CD14-positive monocyte (primary cell): ENCODE measurements at regions not wholly inside any gene's neighbourhood (a gene's known extent, or its start where the extent isn't known, plus 50 kb on each side); places are given as distances from the start of the nearest gene placed in this dataset.

Experiments
- DNase-seq, 3 donors: peaks; one replicate each; pipeline ENCODE4 v3.0.0-alpha.2; 2011 to 2022
- H2AFZ ChIP-seq: 2 replicates; pipeline ENCODE4 v1.6.0; 2012; ENCODE audit warnings: mild to moderate bottlenecking, low read depth, low read length, inconsistent platforms; ENCODE audit not compliant: insufficient read depth, poor library complexity, severe bottlenecking
- H3K27ac ChIP-seq, 2 donors: 1 replicate in 1 of 2; 2 replicates in 1 of 2; pipeline ENCODE4 v1.5.1; 2012 to 2013; ENCODE audit warnings: low read length in 2 of 2, control low read depth in 1 of 2, inconsistent platforms in 1 of 2, low read depth in 1 of 2, mild to moderate bottlenecking in 1 of 2
- H3K27me3 ChIP-seq, 2 donors: one replicate each; pipeline versions ENCODE4 v1.6.0 to v1.6.1; 2011 to 2013; ENCODE audit warnings: low read length in 2 of 2; ENCODE audit not compliant: control insufficient read depth in 2 of 2, insufficient read depth in 2 of 2
- H3K36me3 ChIP-seq, 2 donors: replicated peaks in 1 of 2; 1 replicate in 1 of 2; 2 replicates in 1 of 2; pipeline versions ENCODE4 v1.5.1 to v1.6.1; 2012 to 2013; ENCODE audit warnings: low read length in 2 of 2, control low read depth in 1 of 2, inconsistent platforms in 1 of 2, mild to moderate bottlenecking in 1 of 2; ENCODE audit not compliant: insufficient read depth in 2 of 2, control insufficient read depth in 1 of 2
- H3K4me1 ChIP-seq, 2 donors: 1 replicate in 1 of 2; 2 replicates in 1 of 2; pipeline versions ENCODE4 v1.5.1 to v1.6.1; 2012 to 2013; ENCODE audit warnings: low read length in 2 of 2, control low read depth in 1 of 2, inconsistent platforms in 1 of 2, mild to moderate bottlenecking in 1 of 2, moderate library complexity in 1 of 2; ENCODE audit not compliant: insufficient read depth in 2 of 2, control insufficient read depth in 1 of 2
- H3K4me2 ChIP-seq: replicated peaks from 2 replicates; pipeline ENCODE3; 2012; ENCODE audit warnings: low read length, moderate library complexity, mild to moderate bottlenecking; ENCODE audit not compliant: poor library complexity, severe bottlenecking; ENCODE audit errors: extremely low read depth
- H3K4me3 ChIP-seq, 3 experiments: fragments of 200-600 bp in 1 of 3; sonication (generic) in 1 of 3; replicated peaks in 1 of 3; 1 replicate in 2 of 3; 2 replicates in 1 of 3; pipeline ENCODE4 v1.5.1; 2011 to 2013; ENCODE audit warnings: low read length in 3 of 3, mild to moderate bottlenecking in 3 of 3, control low read depth in 2 of 3, low read depth in 2 of 3, inconsistent platforms in 1 of 3, moderate library complexity in 1 of 3
- H3K79me2 ChIP-seq: 2 replicates; pipeline ENCODE4 v1.6.0; 2012; ENCODE audit warnings: mild to moderate bottlenecking, control low read depth, inconsistent platforms, low read length, moderate library complexity; ENCODE audit not compliant: insufficient read depth
- H3K9ac ChIP-seq: 2 replicates; pipeline ENCODE4 v1.6.0; 2017; ENCODE audit warnings: low read length, mild to moderate bottlenecking; ENCODE audit not compliant: insufficient read depth, poor library complexity, severe bottlenecking
- H3K9me3 ChIP-seq, 2 donors: replicated peaks in 1 of 2; 1 replicate in 1 of 2; 2 replicates in 1 of 2; pipeline versions ENCODE4 v1.5.1 to v1.6.1; 2012 to 2013; ENCODE audit warnings: low read length in 2 of 2, control low read depth in 1 of 2; ENCODE audit not compliant: control insufficient read depth in 1 of 2, insufficient read depth in 1 of 2
- H4K20me1 ChIP-seq: 2 replicates; pipeline ENCODE4 v1.6.0; 2012; ENCODE audit warnings: mild to moderate bottlenecking, low read length, control low read depth, moderate library complexity; ENCODE audit not compliant: insufficient read depth
- H3K27ac Mint-ChIP-seq, 7 donors: one replicate each; pipeline ENCODE4 v1.8.0; 2020; ENCODE audit warnings: mild to moderate bottlenecking in 7 of 7, mixed read lengths in 7 of 7, moderate library complexity in 6 of 7, inconsistent platforms in 2 of 7
- H3K27me3 Mint-ChIP-seq, 3 donors: one replicate each; pipeline ENCODE4 v1.8.0; 2021 to 2022; ENCODE audit warnings: low read depth in 3 of 3, mild to moderate bottlenecking in 3 of 3, mixed read lengths in 3 of 3, moderate library complexity in 3 of 3, inconsistent platforms in 1 of 3
- H3K36me3 Mint-ChIP-seq, 2 donors: one replicate each; pipeline ENCODE4 v1.8.0; 2020; ENCODE audit warnings: mixed read lengths in 2 of 2, inconsistent platforms in 1 of 2, mild to moderate bottlenecking in 1 of 2
- H3K4me1 Mint-ChIP-seq: one replicate; pipeline ENCODE4 v1.8.0; 2020; ENCODE audit warnings: mild to moderate bottlenecking, mixed read lengths
- H3K4me3 Mint-ChIP-seq, 2 donors: one replicate each; pipeline ENCODE4 v1.8.0; 2020; ENCODE audit warnings: mild to moderate bottlenecking in 2 of 2, mixed read lengths in 2 of 2, moderate library complexity in 1 of 2
- H3K9me3 Mint-ChIP-seq, 7 donors: one replicate each; pipeline ENCODE4 v1.8.0; 2020 to 2022; ENCODE audit warnings: mixed read lengths in 7 of 7, mild to moderate bottlenecking in 6 of 7, moderate library complexity in 6 of 7, inconsistent platforms in 2 of 7
- WGBS: methylation state at CpG from one replicate; pipeline ENCODE4 v1.1.5; 2013; ENCODE audit warnings: missing lambda C conversion rate; ENCODE audit not compliant: insufficient coverage; 5-methylcytosine and 5-hydroxymethylcytosine counted together
- intact Hi-C, 2 donors: fragments of 100-400 bp; cut with micrococcal nuclease; formaldehyde crosslinking; loops; one replicate each; pipeline versions ENCODE4 v1.15.0 to v1.15.1; 2023
- TF ChIP-seq, protein P1 (sequence below): fragments of 200-600 bp; IDR thresholded peaks from one replicate; pipeline ENCODE4 v1.8.0; 2022; ENCODE audit warnings: antibody characterized with exemption, mild to moderate bottlenecking

- no peak overlapping the region for H3K4me3 Mint-ChIP-seq
- H3K9me3 Mint-ChIP-seq, result peaks cover 0 to 5% (median 2%) of the 10 kb centered on the region in 7 donors
- H3K79me2 ChIP-seq, result no peaks in the 10 kb centered on the region
- H3K9ac ChIP-seq, result no peak overlapping the region
- H3K4me1 Mint-ChIP-seq, result no peaks in the 10 kb centered on the region
- H3K36me3 Mint-ChIP-seq, result no peaks in the 10 kb centered on the region
- H3K4me1 ChIP-seq, result no peaks in the 10 kb centered on the region
- WGBS, result 78% methylated on average over 2 of the region's 4 CpGs
- intact Hi-C loops, result no loop called here
- H3K4me2 ChIP-seq, result no peak overlapping the region
- H3K4me3 ChIP-seq, result no peak overlapping the region
- DNase-seq, result no peak
- no peaks in the 10 kb centered on the region for H3K9me3 ChIP-seq
- H4K20me1 ChIP-seq, result no peaks in the 10 kb centered on the region
- H3K27ac ChIP-seq, result no peak overlapping the region
- H3K27me3 Mint-ChIP-seq, result peaks cover 0 to 5% (median 2%) of the 10 kb centered on the region in 3 donors
- H3K36me3 ChIP-seq, result no peaks in the 10 kb centered on the region
- no peak overlapping the region for H3K27ac Mint-ChIP-seq
- no peaks in the 10 kb centered on the region for H3K27me3 ChIP-seq
- TF ChIP-seq, protein P1, sequence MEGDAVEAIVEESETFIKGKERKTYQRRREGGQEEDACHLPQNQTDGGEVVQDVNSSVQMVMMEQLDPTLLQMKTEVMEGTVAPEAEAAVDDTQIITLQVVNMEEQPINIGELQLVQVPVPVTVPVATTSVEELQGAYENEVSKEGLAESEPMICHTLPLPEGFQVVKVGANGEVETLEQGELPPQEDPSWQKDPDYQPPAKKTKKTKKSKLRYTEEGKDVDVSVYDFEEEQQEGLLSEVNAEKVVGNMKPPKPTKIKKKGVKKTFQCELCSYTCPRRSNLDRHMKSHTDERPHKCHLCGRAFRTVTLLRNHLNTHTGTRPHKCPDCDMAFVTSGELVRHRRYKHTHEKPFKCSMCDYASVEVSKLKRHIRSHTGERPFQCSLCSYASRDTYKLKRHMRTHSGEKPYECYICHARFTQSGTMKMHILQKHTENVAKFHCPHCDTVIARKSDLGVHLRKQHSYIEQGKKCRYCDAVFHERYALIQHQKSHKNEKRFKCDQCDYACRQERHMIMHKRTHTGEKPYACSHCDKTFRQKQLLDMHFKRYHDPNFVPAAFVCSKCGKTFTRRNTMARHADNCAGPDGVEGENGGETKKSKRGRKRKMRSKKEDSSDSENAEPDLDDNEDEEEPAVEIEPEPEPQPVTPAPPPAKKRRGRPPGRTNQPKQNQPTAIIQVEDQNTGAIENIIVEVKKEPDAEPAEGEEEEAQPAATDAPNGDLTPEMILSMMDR, result no peak
- no peak overlapping the region for H2AFZ ChIP-seq
These were observed 52.8 kb downstream of the SOX2 start for GRCh38 chr3:181764544-181764943.

GRCh38 chr3:181770296-181770695, 58.6 kb downstream of the SOX2 start:
- TF ChIP-seq, protein P1, result no peak
- no peaks in the 10 kb centered on the region for H4K20me1 ChIP-seq
- H3K36me3 ChIP-seq, result no peaks in the 10 kb centered on the region
- H3K27me3 ChIP-seq, result no peaks in the 10 kb centered on the region
- no peak overlapping the region for H3K4me2 ChIP-seq
- H3K9ac ChIP-seq, result no peak overlapping the region
- no peak overlapping the region for H3K4me3 ChIP-seq
- peaks cover 0 to 2% (median 2%) of the 10 kb centered on the region in 3 donors for H3K27me3 Mint-ChIP-seq
- no peak for DNase-seq
- H3K27ac Mint-ChIP-seq, result no peak overlapping the region
- H3K9me3 Mint-ChIP-seq, result peaks cover 0 to 2% (median 0%) of the 10 kb centered on the region in 7 donors
- no peak overlapping the region for H2AFZ ChIP-seq
- no peaks in the 10 kb centered on the region for H3K4me1 Mint-ChIP-seq
- H3K4me3 Mint-ChIP-seq, result no peak overlapping the region
- intact Hi-C loops, result no loop called here
- WGBS, result no CpG with 5 or more reads among the region's 5 CpGs
- no peaks in the 10 kb centered on the region for H3K9me3 ChIP-seq
- no peak overlapping the region for H3K27ac ChIP-seq
- no peaks in the 10 kb centered on the region for H3K4me1 ChIP-seq
- H3K36me3 Mint-ChIP-seq, result no peaks in the 10 kb centered on the region
- H3K79me2 ChIP-seq, result no peaks in the 10 kb centered on the region
